HG03442 (cell line): ENCODE measurements at regions not wholly inside any gene's neighbourhood (a gene's known extent, or its start where the extent isn't known, plus 50 kb on each side); places are given as distances from the start of the nearest gene placed in this dataset.

ENCODE experiments used
- ATAC-seq: cut with Tn5 transposase; IDR thresholded peaks from one replicate; pipeline ENCODE4 v1.9.1; 2021; ENCODE audit warnings: mild to moderate bottlenecking, moderate library complexity; ENCODE audit not compliant: unreplicated experiment

GRCh38 chrY:8390310-8390709 lies 947.0 kb upstream of the TSPY4 start:
- ATAC-seq: no peak

- ATAC-seq: no peak
These were observed 944.0 kb upstream of the TSPY4 start for GRCh38 chrY:8393246-8393645.

GRCh38 chrY:8422906-8423305 lies 914.4 kb upstream of the TSPY4 start:
- ATAC-seq: no peak

GRCh38 chrY:8426433-8426832 lies 910.8 kb upstream of the TSPY4 start:
- ATAC-seq: no peak

- no peak for ATAC-seq
These were observed 899.8 kb upstream of the TSPY4 start for GRCh38 chrY:8437510-8437909.

GRCh38 chrY:8442097-8442496 lies 895.2 kb upstream of the TSPY4 start:
- ATAC-seq: no peak

- no peak for ATAC-seq
These were observed 884.3 kb upstream of the TSPY4 start for GRCh38 chrY:8452963-8453362.

- no peak for ATAC-seq
These were observed 870.5 kb upstream of the TSPY4 start for GRCh38 chrY:8466813-8467212.

GRCh38 chrY:8470249-8470648 lies 867.0 kb upstream of the TSPY4 start:
- ATAC-seq: no peak

- no peak for ATAC-seq
These were observed 858.1 kb upstream of the TSPY4 start for GRCh38 chrY:8479141-8479540.

GRCh38 chrY:8488955-8489354 lies 848.3 kb upstream of the TSPY4 start:
- ATAC-seq: no peak

GRCh38 chrY:8489880-8490630 lies 847.2 kb upstream of the TSPY4 start:
- no peak for ATAC-seq

- no peak for ATAC-seq
These were observed 842.9 kb upstream of the TSPY4 start for GRCh38 chrY:8494396-8494795.

GRCh38 chrY:8495243-8495642 lies 842.0 kb upstream of the TSPY4 start:
- ATAC-seq: no peak

- no peak for ATAC-seq
These were observed 836.4 kb upstream of the TSPY4 start for GRCh38 chrY:8500888-8501287.

GRCh38 chrY:8533468-8533867 lies 803.8 kb upstream of the TSPY4 start:
- ATAC-seq: no peak

GRCh38 chrY:8535704-8536103 lies 801.6 kb upstream of the TSPY4 start:
- peak; percentile 97 for ATAC-seq

- peak; percentile 15 for ATAC-seq
These were observed 801.0 kb upstream of the TSPY4 start for GRCh38 chrY:8536277-8536676.

- peak; percentile 47 for ATAC-seq
These were observed 796.0 kb upstream of the TSPY4 start for GRCh38 chrY:8541306-8541705.

- no peak for ATAC-seq
These were observed 792.5 kb upstream of the TSPY4 start for GRCh38 chrY:8544715-8545114.

GRCh38 chrY:8547931-8548330 lies 789.3 kb upstream of the TSPY4 start:
- no peak for ATAC-seq

- ATAC-seq: no peak
These were observed 785.9 kb upstream of the TSPY4 start for GRCh38 chrY:8551323-8551722.

- ATAC-seq: no peak
These were observed 785.0 kb upstream of the TSPY4 start for GRCh38 chrY:8552168-8552805.
